ENCODE measurements at regions not wholly inside any gene's neighbourhood (a gene's known extent, or its start where the extent isn't known, plus 50 kb on each side); places are given as distances from the start of the nearest gene placed in this dataset.
A peak's percentile ranks its signal among the peaks of the same experiment; 100 is the strongest.

GRCh38 chr7:67894746-67895145 is 898.1 kb downstream of the TYW1 start:
- Histone ChIP-seq H3K4me3 (no peak overlapping the region), H3K27me3 (no peaks in the 10 kb centered on the region), H3K27ac (no peak overlapping the region), H3K9me3 (peaks cover 0 to 11% (median under 1%) of the 10 kb centered on the region in 4 donors), H3K4me1 (no peaks in the 10 kb centered on the region), H3K36me3 (no peaks in the 10 kb centered on the region)
- ATAC-seq (ENCODE audit: low FRiP score in 2 of 2) (no peak), DNase-seq (no peak)
- no peak for TF ChIP-seq EP300 (IDR thresholded peaks at IDR 0.05)
- TF ChIP-seq POLR2A (IDR thresholded peaks at IDR 0.05): no peak
- TF ChIP-seq, protein P1, sequence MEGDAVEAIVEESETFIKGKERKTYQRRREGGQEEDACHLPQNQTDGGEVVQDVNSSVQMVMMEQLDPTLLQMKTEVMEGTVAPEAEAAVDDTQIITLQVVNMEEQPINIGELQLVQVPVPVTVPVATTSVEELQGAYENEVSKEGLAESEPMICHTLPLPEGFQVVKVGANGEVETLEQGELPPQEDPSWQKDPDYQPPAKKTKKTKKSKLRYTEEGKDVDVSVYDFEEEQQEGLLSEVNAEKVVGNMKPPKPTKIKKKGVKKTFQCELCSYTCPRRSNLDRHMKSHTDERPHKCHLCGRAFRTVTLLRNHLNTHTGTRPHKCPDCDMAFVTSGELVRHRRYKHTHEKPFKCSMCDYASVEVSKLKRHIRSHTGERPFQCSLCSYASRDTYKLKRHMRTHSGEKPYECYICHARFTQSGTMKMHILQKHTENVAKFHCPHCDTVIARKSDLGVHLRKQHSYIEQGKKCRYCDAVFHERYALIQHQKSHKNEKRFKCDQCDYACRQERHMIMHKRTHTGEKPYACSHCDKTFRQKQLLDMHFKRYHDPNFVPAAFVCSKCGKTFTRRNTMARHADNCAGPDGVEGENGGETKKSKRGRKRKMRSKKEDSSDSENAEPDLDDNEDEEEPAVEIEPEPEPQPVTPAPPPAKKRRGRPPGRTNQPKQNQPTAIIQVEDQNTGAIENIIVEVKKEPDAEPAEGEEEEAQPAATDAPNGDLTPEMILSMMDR (IDR thresholded peaks at IDR 0.05): no peak
- no peak for TF ChIP-seq POLR2AphosphoS5 (IDR thresholded peaks at IDR 0.05)
- WGBS, 2 donors: 88 to 92% methylated on average over 6 of the region's 6 CpGs

DNA sequence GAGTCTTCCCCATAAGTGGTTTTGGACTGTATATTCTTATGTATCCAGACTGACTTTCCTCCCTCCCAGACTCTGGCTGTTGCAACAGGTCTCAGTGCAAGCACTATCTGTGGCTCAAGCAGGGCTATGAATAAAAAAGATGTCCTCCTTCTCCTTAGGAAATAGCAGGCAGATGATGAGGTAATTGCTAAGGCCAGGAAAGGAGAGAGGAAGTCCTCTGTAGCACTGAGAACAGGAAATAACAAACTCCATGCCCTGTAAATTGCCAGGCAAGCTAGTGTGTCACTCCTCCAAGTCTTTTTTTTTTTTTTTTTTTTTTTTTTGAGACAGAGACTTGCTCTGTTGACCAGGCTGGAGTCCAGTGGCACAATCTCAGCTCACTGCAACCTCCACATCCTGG is 900.1 kb downstream of the TYW1 start:
- DNase-seq (no peak), ATAC-seq (ENCODE audit: low FRiP score in 2 of 2) (no peak)
- Histone ChIP-seq H3K27ac (no peak overlapping the region), H3K27me3 (no peaks in the 10 kb centered on the region), H3K4me1 (no peaks in the 10 kb centered on the region), H3K4me3 (no peak overlapping the region), H3K9me3 (no peaks in the 10 kb centered on the region), H3K36me3 (no peaks in the 10 kb centered on the region)
- TF ChIP-seq, protein P1 (IDR thresholded peaks at IDR 0.05): no peak
- TF ChIP-seq POLR2AphosphoS5 (IDR thresholded peaks at IDR 0.05) (no peak), EP300 (IDR thresholded peaks at IDR 0.05) (no peak), POLR2A (IDR thresholded peaks at IDR 0.05) (no peak)

DNA sequence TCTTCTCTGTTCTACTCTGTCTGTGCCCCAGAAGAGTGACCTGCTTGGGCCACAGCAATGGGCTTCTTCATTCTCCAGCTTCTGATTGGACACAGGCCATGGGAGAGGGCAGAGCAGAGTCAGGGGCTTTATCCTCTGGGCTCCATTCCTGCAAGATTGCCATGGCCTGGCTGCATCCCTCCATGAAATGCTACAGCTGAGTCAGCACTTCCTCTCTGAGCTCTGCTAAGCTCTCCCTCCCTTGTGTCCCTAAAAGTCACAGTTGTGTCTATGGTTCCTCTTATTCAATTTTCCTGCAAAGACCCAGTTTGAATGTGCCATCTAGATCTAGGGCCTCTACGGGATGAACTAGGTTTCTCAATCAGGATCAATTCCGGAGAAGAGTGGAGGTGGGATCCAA is 903.8 kb downstream of the TYW1 start:
- 46 to 90% methylated on average over 2 of the region's 2 CpGs for WGBS, 2 donors
- DNase-seq (no peak), ATAC-seq (ENCODE audit: low FRiP score in 2 of 2) (no peak)
- Histone ChIP-seq H3K27ac (no peak overlapping the region), H3K4me3 (no peak overlapping the region), H3K9me3 (no peaks in the 10 kb centered on the region), H3K4me1 (no peaks in the 10 kb centered on the region), H3K36me3 (no peaks in the 10 kb centered on the region), H3K27me3 (no peaks in the 10 kb centered on the region)
- no peak for TF ChIP-seq POLR2A (IDR thresholded peaks at IDR 0.05)
- TF ChIP-seq EP300 (IDR thresholded peaks at IDR 0.05): no peak
- TF ChIP-seq POLR2AphosphoS5 (IDR thresholded peaks at IDR 0.05): no peak
- TF ChIP-seq, protein P1 (IDR thresholded peaks at IDR 0.05): no peak

DNA sequence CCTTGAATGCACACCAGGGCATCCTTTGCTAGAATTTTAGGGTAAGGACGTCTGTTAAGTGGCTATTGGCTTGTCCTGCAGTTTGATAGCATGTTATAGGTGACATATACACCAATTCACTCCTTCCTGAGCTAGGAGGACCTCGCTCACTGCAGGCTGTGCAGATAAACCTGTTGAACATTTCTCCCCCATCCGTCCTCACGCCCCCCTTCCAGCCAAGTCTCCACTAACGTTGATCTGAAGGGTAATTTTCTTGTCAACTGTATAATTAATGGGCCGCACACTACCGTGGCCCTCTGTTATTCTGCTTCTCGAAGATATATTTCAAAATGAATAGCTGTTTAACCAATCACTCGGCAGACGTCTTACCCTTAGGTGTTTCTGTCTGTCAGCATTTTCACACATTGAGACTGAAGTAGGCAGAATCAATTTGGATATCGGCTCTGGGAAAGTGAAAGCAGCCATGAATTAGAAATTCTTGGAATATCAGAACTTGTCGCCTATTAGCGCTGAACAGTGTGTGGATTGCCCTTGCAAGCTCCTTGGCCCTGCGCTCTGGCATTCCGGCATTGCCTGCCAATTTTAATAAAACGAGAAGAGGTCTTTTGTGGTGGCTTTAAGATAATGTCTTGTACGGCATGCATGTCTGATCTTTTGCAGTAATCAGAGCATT is 905.3 kb downstream of the TYW1 start:
- Histone ChIP-seq H3K27ac (no peak overlapping the region), H3K9me3 (no peaks in the 10 kb centered on the region), H3K27me3 (no peaks in the 10 kb centered on the region), H3K36me3 (no peaks in the 10 kb centered on the region), H3K4me1 (no peaks in the 10 kb centered on the region), H3K4me3 (no peak overlapping the region)
- TF ChIP-seq POLR2A (IDR thresholded peaks at IDR 0.05) (no peak), EP300 (IDR thresholded peaks at IDR 0.05) (no peak), POLR2AphosphoS5 (IDR thresholded peaks at IDR 0.05) (no peak)
- TF ChIP-seq, protein P1 (IDR thresholded peaks at IDR 0.05): no peak
- 59 to 64% methylated on average over 17 of the region's 17 CpGs for WGBS, 2 donors
- ATAC-seq (ENCODE audit: low FRiP score in 2 of 2) (no peak), DNase-seq (no peak)

- TF ChIP-seq, protein P1 (IDR thresholded peaks at IDR 0.05): no peak
- TF ChIP-seq EP300 (IDR thresholded peaks at IDR 0.05) (no peak), POLR2A (IDR thresholded peaks at IDR 0.05) (no peak), POLR2AphosphoS5 (IDR thresholded peaks at IDR 0.05) (no peak)
- Histone ChIP-seq H3K4me1 (no peaks in the 10 kb centered on the region), H3K27ac (no peak overlapping the region), H3K9me3 (no peaks in the 10 kb centered on the region), H3K36me3 (no peaks in the 10 kb centered on the region), H3K4me3 (no peak overlapping the region), H3K27me3 (no peaks in the 10 kb centered on the region)
- WGBS, 2 donors: 52 to 72% methylated on average over 5 of the region's 5 CpGs
- no peak for ATAC-seq (ENCODE audit: low FRiP score in 2 of 2)
- peak in 1 of 2 donors; percentile 24 for DNase-seq
Observed at GRCh38 chr7:67907792-67908191, 911.2 kb downstream of the TYW1 start.
